Testis (tissue), 2 donors: ENCODE measurements at regions not wholly inside any gene's neighbourhood (a gene's known extent, or its start where the extent isn't known, plus 50 kb on each side); places are given as distances from the start of the nearest gene placed in this dataset.

Experiments used
- POLR2A ChIP-seq: fragments of 450-650 bp; IDR thresholded peaks from one replicate; pipeline ENCODE4 v1.6.1; 2017; ENCODE audit warnings: antibody characterized with exemption, mild to moderate bottlenecking, moderate library complexity
- TF ChIP-seq, protein P1 (sequence below), 3 experiments: fragments of 450-650 bp in 2 of 3; fragments of 200-600 bp in 1 of 3; sonication (generic) in 1 of 3; IDR thresholded peaks; one replicate each; pipeline ENCODE4 v1.5.1; 2016 to 2019; ENCODE audit warnings: antibody characterized with exemption in 3 of 3, mild to moderate bottlenecking in 2 of 3, moderate library complexity in 1 of 3

DNA sequence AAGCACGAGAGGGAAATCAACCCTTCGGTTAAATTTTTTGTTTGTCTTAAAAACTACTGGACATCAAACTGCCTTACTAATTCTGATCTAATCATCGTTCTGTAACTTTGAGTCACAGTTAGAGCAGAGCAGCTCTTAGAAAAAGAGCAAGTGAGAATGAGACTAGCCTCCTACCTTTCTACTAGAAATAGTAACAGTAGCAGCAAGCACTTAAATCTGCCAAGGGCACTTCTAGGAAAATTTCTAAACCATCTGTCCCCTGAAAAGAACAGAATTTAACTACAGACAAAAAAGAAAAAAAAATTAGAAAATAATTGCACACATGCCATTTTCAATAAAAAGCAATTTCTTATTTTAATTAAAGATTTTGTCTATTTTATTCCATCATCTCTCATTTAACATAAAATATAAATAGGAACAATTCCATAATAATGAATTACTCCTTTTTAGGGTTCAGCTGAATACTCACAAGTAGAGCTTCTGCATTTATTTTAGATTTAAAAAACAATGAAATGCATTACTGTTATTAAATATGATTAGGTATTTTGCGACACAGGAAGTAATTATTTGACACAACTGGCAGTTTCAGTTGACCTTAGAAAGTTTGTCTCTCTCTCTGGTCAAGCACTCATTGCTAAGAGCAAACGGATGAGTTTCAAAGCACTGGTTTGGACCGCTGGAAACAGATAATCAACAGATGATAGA, 250.8 kb upstream of the SOX9 start:
- TF ChIP-seq, protein P1, sequence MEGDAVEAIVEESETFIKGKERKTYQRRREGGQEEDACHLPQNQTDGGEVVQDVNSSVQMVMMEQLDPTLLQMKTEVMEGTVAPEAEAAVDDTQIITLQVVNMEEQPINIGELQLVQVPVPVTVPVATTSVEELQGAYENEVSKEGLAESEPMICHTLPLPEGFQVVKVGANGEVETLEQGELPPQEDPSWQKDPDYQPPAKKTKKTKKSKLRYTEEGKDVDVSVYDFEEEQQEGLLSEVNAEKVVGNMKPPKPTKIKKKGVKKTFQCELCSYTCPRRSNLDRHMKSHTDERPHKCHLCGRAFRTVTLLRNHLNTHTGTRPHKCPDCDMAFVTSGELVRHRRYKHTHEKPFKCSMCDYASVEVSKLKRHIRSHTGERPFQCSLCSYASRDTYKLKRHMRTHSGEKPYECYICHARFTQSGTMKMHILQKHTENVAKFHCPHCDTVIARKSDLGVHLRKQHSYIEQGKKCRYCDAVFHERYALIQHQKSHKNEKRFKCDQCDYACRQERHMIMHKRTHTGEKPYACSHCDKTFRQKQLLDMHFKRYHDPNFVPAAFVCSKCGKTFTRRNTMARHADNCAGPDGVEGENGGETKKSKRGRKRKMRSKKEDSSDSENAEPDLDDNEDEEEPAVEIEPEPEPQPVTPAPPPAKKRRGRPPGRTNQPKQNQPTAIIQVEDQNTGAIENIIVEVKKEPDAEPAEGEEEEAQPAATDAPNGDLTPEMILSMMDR (IDR thresholded peaks at IDR 0.05), result no peak
- no peak for TF ChIP-seq POLR2A
